ENCODE measurements at regions not wholly inside any gene's neighbourhood (a gene's known extent, or its start where the extent isn't known, plus 50 kb on each side); places are given as distances from the start of the nearest gene placed in this dataset.

- Histone ChIP-seq H3K4me3 (ENCODE audit: insufficient read depth, low read length, poor library complexity, severe bottlenecking) (no peak overlapping the region), H4K20me1 (ENCODE audit: low read depth, low read length) (no peaks in the 10 kb centered on the region), H3K4me2 (ENCODE audit: low read depth, low read length, poor library complexity, severe bottlenecking) (no peak overlapping the region), H3F3A (ENCODE audit: insufficient read depth) (no peaks in the 10 kb centered on the region), H2AFZ (ENCODE audit: low read depth, low read length, severe bottlenecking) (no peak overlapping the region), H3K9me3 (ENCODE audit: insufficient read depth, low read length) (peaks cover 7% of the 10 kb centered on the region; the same call in 1 of the 2 replicates), H3K36me3 (ENCODE audit: low read length) (no peaks in the 10 kb centered on the region), H3K27me3 (ENCODE audit: low read length) (no peaks in the 10 kb centered on the region), H3K9me2 (replicated peaks; ENCODE audit: insufficient read depth, low read length) (no peaks in the 10 kb centered on the region), H3K79me2 (ENCODE audit: insufficient read depth, low read length) (no peaks in the 10 kb centered on the region), H3K9ac (ENCODE audit: low read length) (no peak overlapping the region), H3K27ac (ENCODE audit: low read depth, low read length) (no peak overlapping the region)
- TF ChIP-seq EZH2phosphoT487 (conservative IDR thresholded peaks at IDR 0.05; ENCODE audit: low read length) (no peak), CTCF (IDR thresholded peaks at IDR 0.05; ENCODE audit: insufficient read depth, low read length, poor library complexity, severe bottlenecking) (no peak)
Observed at GRCh38 chr22:48315439-48316256, 1512.0 kb downstream of the BRD1 start.

- Histone ChIP-seq H4K20me1 (ENCODE audit: low read depth, low read length) (no peaks in the 10 kb centered on the region), H3K27me3 (ENCODE audit: low read length) (no peaks in the 10 kb centered on the region), H3K4me3 (ENCODE audit: insufficient read depth, low read length, poor library complexity, severe bottlenecking) (no peak overlapping the region), H3K79me2 (ENCODE audit: insufficient read depth, low read length) (no peaks in the 10 kb centered on the region), H3K9me2 (replicated peaks; ENCODE audit: insufficient read depth, low read length) (no peaks in the 10 kb centered on the region), H3K4me2 (ENCODE audit: low read depth, low read length, poor library complexity, severe bottlenecking) (no peak overlapping the region), H3K9ac (ENCODE audit: low read length) (no peak overlapping the region), H3K9me3 (ENCODE audit: insufficient read depth, low read length) (peaks cover 7% of the 10 kb centered on the region; the same call in 1 of the 2 replicates), H2AFZ (ENCODE audit: low read depth, low read length, severe bottlenecking) (no peak overlapping the region), H3F3A (ENCODE audit: insufficient read depth) (no peaks in the 10 kb centered on the region), H3K27ac (ENCODE audit: low read depth, low read length) (no peak overlapping the region), H3K36me3 (ENCODE audit: low read length) (no peaks in the 10 kb centered on the region)
- no peak for TF ChIP-seq CTCF (IDR thresholded peaks at IDR 0.05; ENCODE audit: insufficient read depth, low read length, poor library complexity, severe bottlenecking)
- no peak for TF ChIP-seq EZH2phosphoT487 (conservative IDR thresholded peaks at IDR 0.05; ENCODE audit: low read length)
Observed at GRCh38 chr22:48314073-48314472, 1513.6 kb downstream of the BRD1 start.

- Histone ChIP-seq H4K20me1 (ENCODE audit: low read depth, low read length) (no peaks in the 10 kb centered on the region), H3K79me2 (ENCODE audit: insufficient read depth, low read length) (no peaks in the 10 kb centered on the region), H3K9me2 (replicated peaks; ENCODE audit: insufficient read depth, low read length) (no peaks in the 10 kb centered on the region), H3K4me2 (ENCODE audit: low read depth, low read length, poor library complexity, severe bottlenecking) (no peak overlapping the region), H3K4me3 (ENCODE audit: insufficient read depth, low read length, poor library complexity, severe bottlenecking) (no peak overlapping the region), H3K36me3 (ENCODE audit: low read length) (no peaks in the 10 kb centered on the region), H2AFZ (ENCODE audit: low read depth, low read length, severe bottlenecking) (no peak overlapping the region), H3F3A (ENCODE audit: insufficient read depth) (no peaks in the 10 kb centered on the region), H3K9me3 (ENCODE audit: insufficient read depth, low read length) (peaks cover 7% of the 10 kb centered on the region; the same call in 1 of the 2 replicates), H3K9ac (ENCODE audit: low read length) (no peak overlapping the region), H3K27me3 (ENCODE audit: low read length) (no peaks in the 10 kb centered on the region), H3K27ac (ENCODE audit: low read depth, low read length) (no peak overlapping the region)
- TF ChIP-seq CTCF (IDR thresholded peaks at IDR 0.05; ENCODE audit: insufficient read depth, low read length, poor library complexity, severe bottlenecking) (no peak), EZH2phosphoT487 (conservative IDR thresholded peaks at IDR 0.05; ENCODE audit: low read length) (no peak)
Observed at GRCh38 chr22:48313175-48313830, 1514.4 kb downstream of the BRD1 start.
